Lung (tissue), 11 donors: ENCODE measurements at regions not wholly inside any gene's neighbourhood (a gene's known extent, or its start where the extent isn't known, plus 50 kb on each side); places are given as distances from the start of the nearest gene placed in this dataset.
"Not testable (repeated sequence)": the region's sequence is repeated elsewhere in the genome, so short reads cannot be mapped to it uniquely, and the experiment has no call there.

Experiments
- ATAC-seq: fragments of 200-7000 bp; cut with Tn5 transposase; one replicate; pipeline ENCODE4 v1.9.1; 2020; ENCODE audit warnings: moderate number of reproducible peaks; ENCODE audit not compliant: insufficient read depth, low FRiP score
- DNase-seq, 3 donors: peaks; one replicate each; pipeline ENCODE4 v3.0.0-alpha.2; 2013 to 2017
- H3K27ac ChIP-seq, 2 donors: one replicate each; pipeline ENCODE4 v1.5.1; 2013; ENCODE audit warnings: mild to moderate bottlenecking in 2 of 2, moderate library complexity in 2 of 2, control low read depth in 1 of 2, inconsistent platforms in 1 of 2, low read depth in 1 of 2, low read length in 1 of 2
- H3K27me3 ChIP-seq, 3 donors: one replicate each; pipeline ENCODE4 v1.5.1; 2013; ENCODE audit warnings: low read length in 2 of 3; ENCODE audit not compliant: control insufficient read depth in 3 of 3, insufficient read depth in 3 of 3
- H3K36me3 ChIP-seq, 4 donors: one replicate each; pipeline ENCODE4 v1.5.1; 2013; ENCODE audit warnings: low read length in 4 of 4, mild to moderate bottlenecking in 1 of 4, moderate library complexity in 1 of 4; ENCODE audit not compliant: control insufficient read depth in 4 of 4, insufficient read depth in 4 of 4
- H3K4me1 ChIP-seq, 5 donors: one replicate each; pipeline ENCODE4 v1.5.1; 2013; ENCODE audit warnings: low read length in 5 of 5, mild to moderate bottlenecking in 2 of 5, moderate library complexity in 1 of 5; ENCODE audit not compliant: control insufficient read depth in 5 of 5, insufficient read depth in 5 of 5
- H3K4me3 ChIP-seq: one replicate; pipeline ENCODE4 v1.5.1; 2013; ENCODE audit warnings: mild to moderate bottlenecking, control low read depth, moderate library complexity
- H3K9ac ChIP-seq, 2 donors: one replicate each; pipeline ENCODE4 v1.5.1; 2013; ENCODE audit warnings: low read length in 2 of 2, control low read depth in 1 of 2; ENCODE audit not compliant: insufficient read depth in 1 of 2
- H3K9me3 ChIP-seq, 4 donors: one replicate each; pipeline ENCODE4 v1.5.1; 2013; ENCODE audit warnings: low read length in 3 of 4, mild to moderate bottlenecking in 1 of 4, moderate library complexity in 1 of 4; ENCODE audit not compliant: control insufficient read depth in 4 of 4, insufficient read depth in 3 of 4
- WGBS, 2 donors: extraction: QIAGEN DNeasy Blood & Tissue Kit; methylation state at CpG; one replicate each; pipeline ENCODE4 v1.1.7; 2013; 5-methylcytosine and 5-hydroxymethylcytosine counted together
- TF ChIP-seq, protein P1 (sequence below): IDR thresholded peaks from 2 replicates; pipeline ENCODE4 v1.5.1; 2012; ENCODE audit warnings: mild to moderate bottlenecking; ENCODE audit errors: control extremely low read depth, extremely low read depth
- donor health status: control.
- donor health status: control.
- donor health status: Bipolar disorder and iron deficiency.
- donor health status: healthy.
- donor health status: DM: yes; HTN: yes; CAD: no.

DNA sequence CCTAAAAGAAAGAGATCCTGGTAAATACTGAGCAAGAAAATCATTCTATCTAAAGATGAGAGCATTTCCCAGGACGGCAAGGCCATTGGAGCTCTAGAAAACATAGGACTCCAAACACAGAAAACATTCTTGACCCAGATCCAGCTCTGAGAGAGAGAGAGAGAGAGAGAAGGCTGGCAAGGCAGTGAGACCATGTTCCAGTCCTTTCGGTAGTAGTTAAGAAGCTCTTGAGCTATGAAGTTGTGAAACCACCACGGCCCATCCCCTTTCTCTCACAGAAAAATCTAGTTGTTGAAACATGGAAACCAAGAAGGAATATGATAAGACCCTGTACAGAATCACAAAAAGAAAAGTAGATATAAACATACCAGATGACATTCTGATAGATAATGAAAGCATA is 212.4 kb upstream of the NPSR1 start:
- DNase-seq (no peak), ATAC-seq (no peak)
- TF ChIP-seq, protein P1, sequence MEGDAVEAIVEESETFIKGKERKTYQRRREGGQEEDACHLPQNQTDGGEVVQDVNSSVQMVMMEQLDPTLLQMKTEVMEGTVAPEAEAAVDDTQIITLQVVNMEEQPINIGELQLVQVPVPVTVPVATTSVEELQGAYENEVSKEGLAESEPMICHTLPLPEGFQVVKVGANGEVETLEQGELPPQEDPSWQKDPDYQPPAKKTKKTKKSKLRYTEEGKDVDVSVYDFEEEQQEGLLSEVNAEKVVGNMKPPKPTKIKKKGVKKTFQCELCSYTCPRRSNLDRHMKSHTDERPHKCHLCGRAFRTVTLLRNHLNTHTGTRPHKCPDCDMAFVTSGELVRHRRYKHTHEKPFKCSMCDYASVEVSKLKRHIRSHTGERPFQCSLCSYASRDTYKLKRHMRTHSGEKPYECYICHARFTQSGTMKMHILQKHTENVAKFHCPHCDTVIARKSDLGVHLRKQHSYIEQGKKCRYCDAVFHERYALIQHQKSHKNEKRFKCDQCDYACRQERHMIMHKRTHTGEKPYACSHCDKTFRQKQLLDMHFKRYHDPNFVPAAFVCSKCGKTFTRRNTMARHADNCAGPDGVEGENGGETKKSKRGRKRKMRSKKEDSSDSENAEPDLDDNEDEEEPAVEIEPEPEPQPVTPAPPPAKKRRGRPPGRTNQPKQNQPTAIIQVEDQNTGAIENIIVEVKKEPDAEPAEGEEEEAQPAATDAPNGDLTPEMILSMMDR = no peak
- no peaks in the 10 kb centered on the region for H3K27me3 ChIP-seq
- H3K27ac ChIP-seq = no peak overlapping the region
- no peak overlapping the region for H3K9ac ChIP-seq
- 66 to 76% methylated on average over 3 of the region's 3 CpGs for WGBS, 2 donors
- no peaks in the 10 kb centered on the region for H3K36me3 ChIP-seq
- H3K4me3 ChIP-seq = no peak overlapping the region
- peaks cover 0 to 4% (median 0%) of the 10 kb centered on the region in 4 donors for H3K9me3 ChIP-seq
- H3K4me1 ChIP-seq = no peaks in the 10 kb centered on the region

DNA sequence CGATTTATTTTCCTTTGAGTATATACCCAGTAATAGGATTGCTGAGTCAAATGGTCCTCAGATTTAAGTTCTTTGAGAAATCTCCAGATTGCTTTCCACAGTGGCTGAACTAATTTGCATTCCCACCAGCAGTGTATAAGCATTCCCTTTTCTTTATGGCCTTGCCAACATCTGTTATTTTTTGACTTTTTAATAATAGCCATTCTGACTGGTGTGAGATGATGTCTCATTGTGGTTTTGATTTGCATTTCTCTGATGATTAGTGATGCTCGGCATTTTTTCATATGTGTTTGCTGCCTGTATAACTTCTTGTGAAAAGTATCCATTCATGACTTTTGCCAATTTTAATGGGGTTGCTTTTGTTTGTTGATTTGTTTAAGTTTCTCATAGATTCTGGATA is 209.5 kb upstream of the NPSR1 start:
- not testable (repeated sequence) for H3K4me1 ChIP-seq, ATAC-seq, H3K9me3 ChIP-seq, H3K4me3 ChIP-seq, H3K9ac ChIP-seq, H3K27ac ChIP-seq, H3K36me3 ChIP-seq, DNase-seq, H3K27me3 ChIP-seq
- 88 to 89% methylated on average over 2 of the region's 2 CpGs for WGBS, 2 donors

DNA sequence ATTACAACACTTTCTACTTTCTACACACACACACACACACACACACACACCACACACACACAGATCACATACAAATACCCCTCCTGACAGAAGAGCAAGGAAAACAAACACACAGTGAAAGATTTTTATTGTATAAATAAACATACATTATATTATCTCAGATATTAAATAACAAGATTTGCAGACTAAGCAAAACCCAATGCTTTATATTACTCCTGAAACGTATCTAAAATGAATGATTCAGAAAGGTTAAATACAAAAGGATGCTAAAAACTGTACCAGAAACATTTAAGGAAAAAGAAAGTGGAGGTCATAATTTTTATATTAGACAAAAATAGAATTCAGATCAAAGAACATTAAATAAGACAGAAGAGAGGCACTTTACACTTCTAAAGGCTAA is 208.3 kb upstream of the NPSR1 start:
- no peaks in the 10 kb centered on the region for H3K27me3 ChIP-seq
- no peak for ATAC-seq
- H3K9me3 ChIP-seq = peaks cover 0 to 4% (median 0%) of the 10 kb centered on the region in 4 donors
- TF ChIP-seq, protein P1 = no peak
- no peaks in the 10 kb centered on the region for H3K4me1 ChIP-seq
- H3K27ac ChIP-seq = no peak overlapping the region
- DNase-seq = no peak
- no peaks in the 10 kb centered on the region for H3K36me3 ChIP-seq
- H3K9ac ChIP-seq = no peak overlapping the region
- no peak overlapping the region for H3K4me3 ChIP-seq
- 67 to 79% methylated on average over 1 of the region's 1 CpG for WGBS, 2 donors

DNA sequence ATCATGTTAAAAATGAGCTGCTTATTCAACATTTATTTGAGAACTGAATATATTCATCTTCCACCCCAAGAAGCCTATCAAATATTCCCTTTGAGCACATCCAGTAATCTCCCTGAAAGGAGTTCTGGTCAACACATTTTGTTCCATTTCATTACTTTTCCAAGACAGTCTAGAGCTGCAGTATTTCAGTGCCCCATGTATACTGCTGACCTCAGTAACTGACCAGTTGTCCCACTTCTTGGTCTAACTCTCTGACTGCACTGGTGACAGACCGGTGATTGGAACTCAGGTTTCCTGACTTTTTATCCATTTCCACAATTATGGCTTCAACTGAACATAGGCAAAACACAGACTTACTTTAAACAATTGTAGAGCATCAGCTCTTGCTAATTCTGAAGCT is 206.8 kb upstream of the NPSR1 start:
- TF ChIP-seq, protein P1 = no peak
- no peaks in the 10 kb centered on the region for H3K27me3 ChIP-seq
- ATAC-seq (no peak), DNase-seq (no peak)
- no peak overlapping the region for H3K4me3 ChIP-seq
- no peak overlapping the region for H3K9ac ChIP-seq
- H3K36me3 ChIP-seq = no peaks in the 10 kb centered on the region
- H3K4me1 ChIP-seq = no peaks in the 10 kb centered on the region
- peaks cover 0 to 4% (median 0%) of the 10 kb centered on the region in 4 donors for H3K9me3 ChIP-seq
- H3K27ac ChIP-seq = no peak overlapping the region
- 94 to 96% methylated on average over 1 of the region's 1 CpG for WGBS, 2 donors
